Raji (cell line): ENCODE measurements at regions not wholly inside any gene's neighbourhood (a gene's known extent, or its start where the extent isn't known, plus 50 kb on each side); places are given as distances from the start of the nearest gene placed in this dataset.

Experiments
- POLR2A ChIP-seq: IDR thresholded peaks from 2 replicates; pipeline ENCODE4 v1.6.1; 2011; ENCODE audit warnings: low read depth, low read length, control low read depth; ENCODE audit not compliant: insufficient read depth

DNA sequence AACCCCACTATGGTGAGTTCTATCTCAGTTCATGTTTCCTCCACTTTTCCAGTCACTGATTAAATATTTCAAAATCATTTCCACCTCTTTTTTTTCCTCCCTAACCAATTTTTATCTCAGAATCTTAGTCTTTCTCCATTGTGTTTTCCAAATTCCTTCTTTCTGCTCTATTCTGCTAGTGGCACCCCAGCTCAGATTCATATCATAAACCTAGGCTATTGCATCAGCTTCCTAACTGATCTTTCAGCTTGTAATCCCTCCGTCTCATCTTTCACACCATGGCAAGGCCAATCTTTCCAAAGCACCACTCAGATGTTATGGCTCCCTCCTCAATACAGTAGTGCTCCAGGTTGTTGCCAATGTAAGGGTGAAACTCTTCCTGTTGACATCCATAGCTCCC lies 631.9 kb downstream of the PLPP3 start:
- no peak for TF ChIP-seq POLR2A

DNA sequence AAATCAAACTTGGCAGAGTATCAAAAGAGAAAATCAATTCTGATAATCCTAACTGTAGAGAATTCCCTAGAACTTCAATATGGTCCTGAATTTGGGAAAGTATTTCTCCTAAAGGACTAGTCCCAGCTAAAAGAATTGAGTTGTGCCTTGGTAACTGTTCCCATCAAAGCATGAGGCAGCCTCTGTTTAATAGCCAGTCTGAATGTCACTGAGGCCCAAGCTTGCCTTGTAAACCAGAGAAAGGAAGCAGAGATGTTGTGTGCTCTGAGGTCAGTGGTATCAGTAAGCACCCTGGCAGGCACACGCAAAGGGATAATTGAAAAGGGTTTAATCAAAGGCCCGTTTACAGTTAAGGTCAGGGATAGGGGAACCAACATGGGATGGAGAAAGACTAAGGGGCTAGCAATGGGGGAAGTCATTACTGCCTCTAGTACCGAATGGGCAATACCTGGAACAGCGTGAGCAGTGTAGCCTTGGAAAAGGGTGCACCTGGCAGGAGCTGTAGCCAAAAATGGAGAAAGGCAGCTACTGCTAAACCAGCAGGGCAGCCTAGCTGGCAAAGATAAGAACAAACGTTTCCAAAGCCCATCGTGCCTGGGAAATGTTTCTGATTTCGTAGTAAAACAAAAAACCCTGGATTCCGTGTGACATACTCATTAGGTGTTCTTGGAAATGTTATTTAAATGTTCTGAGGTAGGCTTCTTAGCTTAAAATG lies 635.5 kb downstream of the PLPP3 start:
- TF ChIP-seq POLR2A: no peak

DNA sequence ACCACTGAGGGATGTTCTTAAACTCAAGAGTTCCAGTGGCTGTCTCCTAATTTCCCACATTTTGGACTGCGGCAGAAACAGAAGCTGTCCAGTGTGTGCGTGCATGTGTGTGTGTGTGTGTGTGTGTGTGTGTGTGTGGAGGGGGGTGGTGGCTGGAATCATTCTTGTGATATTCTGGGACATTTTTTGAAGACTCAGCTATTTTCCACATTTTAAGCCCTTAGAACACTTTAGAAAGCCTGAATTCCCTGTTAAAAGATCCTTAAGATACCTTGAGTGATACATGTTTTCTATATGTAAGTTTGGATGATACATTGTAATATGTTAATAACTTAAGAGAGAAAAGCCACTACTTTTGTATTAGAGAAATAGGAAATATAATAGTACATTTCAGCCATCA lies 636.4 kb downstream of the PLPP3 start:
- TF ChIP-seq POLR2A: no peak

DNA sequence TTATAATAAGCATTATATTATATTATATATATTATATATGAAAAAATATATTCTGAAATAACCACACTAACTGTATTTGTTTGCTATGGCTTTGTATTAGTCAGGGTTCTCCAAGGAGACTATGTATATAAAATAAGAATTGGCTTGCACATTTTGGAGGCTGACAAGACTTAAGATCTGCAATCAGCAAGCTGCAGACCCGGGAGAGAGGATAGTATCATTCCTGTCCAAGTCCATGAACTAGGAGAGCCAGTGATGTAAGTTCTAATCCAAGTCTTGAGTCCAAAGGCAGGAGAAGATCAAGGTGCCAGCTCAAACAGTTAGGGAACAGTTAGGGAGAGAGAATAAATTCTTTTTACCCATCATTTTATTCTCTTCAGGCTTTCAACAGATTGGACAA lies 639.5 kb downstream of the PLPP3 start:
- no peak for TF ChIP-seq POLR2A

DNA sequence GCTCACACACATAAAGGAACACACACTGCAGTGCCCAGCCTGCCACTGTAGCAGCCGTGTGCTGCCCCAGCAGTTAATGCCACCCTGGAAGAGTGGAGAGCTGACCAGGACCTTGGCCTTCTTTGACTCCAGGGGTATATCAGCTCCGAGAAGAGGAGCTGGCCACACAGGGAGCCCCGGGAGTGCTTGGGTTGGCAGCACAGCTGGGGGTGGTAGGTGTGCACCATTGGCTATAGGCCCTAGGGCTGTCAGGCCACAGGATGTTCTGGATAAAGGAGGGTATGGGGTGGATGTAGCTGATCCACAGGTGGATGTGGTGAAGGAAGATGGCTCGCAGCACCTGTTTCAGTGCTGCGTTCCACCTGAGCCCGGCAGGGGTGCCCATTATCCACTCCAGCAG lies 640.5 kb downstream of the PLPP3 start:
- TF ChIP-seq POLR2A: no peak

DNA sequence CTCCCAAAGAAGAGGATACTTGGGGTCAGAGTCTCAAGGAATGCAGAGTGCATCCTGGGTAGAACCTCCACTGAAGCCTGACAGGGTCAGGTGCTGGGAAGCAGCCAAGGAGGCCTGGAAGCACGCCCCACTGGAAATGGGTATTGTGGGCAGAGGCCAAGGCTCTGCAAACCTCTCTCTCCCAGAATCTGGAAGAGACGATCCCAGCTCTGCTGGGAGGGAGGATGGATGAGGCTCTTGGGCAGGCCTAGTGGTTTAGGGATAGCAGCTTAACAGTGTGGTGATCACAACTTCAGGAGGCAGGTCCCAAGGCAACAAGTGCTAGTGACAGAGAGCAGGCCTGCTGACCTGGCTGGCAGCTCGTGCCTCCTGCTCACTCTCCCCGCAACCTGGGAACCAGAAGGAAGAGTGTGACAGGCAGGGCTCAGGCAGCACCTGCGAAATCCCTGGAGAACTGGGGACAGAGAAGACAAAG lies 641.0 kb downstream of the PLPP3 start:
- no peak for TF ChIP-seq POLR2A

DNA sequence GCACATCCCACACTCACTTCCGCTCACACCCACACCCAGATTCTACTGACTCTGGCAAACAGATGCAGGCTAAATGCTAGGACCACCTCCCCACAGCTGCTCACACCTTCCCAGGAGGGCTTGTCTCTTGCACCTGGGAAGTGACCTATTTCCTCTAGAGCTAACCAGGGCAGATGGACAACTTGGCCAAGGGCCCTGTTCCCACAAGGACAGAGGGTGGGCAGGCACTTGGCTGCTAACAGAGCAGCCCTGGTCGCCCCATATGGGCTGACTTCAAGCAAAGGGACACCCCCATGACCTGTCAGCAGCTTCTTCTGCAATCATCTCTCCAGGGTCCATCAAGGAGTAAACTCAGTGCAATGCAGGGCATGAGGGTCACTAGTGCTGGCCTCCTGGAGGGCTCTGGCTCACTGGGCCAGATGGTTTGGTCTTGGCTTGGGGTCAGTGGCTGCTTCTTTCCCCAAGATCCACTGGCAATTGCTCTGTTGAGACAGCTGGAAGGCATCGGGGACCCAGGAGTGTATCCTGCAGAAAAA lies 641.5 kb downstream of the PLPP3 start:
- TF ChIP-seq POLR2A: no peak

DNA sequence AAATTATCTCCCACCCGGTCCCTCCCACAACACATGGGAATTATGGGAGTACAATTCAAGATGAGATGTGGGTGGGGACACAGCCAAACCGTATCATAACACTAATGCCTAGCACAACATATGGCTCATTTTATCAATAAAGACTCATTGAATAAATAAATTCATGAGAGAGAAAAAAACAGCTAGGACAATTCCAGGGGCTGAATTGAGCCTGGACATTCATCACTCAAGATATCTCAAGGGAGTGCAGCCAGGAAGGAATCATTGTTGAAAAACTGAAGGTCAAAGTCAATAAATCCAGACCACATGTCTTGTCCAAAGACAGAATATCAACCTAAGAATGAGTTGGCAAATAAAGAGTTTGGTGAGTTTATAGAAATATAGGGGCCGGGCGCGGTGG lies 644.1 kb downstream of the PLPP3 start:
- no peak for TF ChIP-seq POLR2A

DNA sequence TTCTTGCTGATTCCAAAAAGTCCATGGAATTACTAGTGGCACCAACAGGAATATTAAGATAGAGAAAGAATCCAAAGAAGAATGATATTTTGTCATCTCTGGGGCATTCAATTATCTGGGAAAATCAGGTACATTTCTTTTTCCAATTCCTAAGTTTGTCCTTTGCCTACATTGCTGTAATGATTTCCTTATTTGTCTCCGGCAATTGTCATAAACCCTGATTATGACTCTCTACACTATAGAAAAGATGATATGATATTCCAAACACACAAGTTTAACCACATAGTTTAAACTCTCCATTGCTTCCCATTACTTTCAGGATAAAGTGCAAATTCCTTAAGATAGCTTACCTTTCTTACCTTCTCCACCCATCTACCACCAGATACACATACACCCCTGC lies 647.0 kb downstream of the PLPP3 start:
- no peak for TF ChIP-seq POLR2A

DNA sequence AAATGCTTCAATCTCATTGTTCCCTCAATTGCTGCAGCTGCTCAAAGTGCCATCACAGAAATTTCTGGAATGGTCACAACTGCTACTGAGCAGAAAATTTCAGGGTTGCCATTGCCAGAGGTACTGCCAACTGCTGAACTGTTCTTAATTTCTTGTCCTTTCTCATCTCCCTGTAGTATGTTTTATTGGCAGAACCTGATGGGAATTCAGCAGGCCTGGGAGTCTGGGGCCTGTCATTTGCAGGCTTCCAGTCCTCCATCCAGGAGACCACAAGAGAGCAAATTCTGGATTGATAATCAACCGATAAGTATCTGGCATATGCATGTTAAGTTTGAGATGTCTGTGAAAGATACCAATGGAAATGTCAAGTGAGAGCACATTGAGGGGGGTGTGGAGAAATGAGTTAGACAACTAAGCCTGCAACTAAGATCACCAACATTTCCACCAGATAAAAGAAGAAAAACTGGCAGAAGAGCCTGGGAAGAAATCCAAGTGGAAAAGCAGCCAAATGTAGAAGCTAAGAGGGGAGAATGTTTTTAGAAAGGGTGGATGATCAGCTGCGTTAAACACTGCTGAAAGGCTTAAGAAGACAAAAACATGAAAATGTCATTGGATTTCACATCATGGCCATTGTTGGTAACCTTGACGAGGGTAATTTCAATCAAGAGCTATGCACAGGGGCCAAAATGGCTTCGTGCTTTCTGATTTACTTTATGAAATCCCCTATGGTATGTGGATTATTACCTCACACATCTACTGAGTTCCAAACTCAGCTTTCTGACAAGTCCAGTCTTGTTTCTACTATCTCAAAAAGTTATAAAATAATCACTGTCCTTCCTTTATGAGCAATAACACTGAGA lies 648.1 kb downstream of the PLPP3 start:
- no peak for TF ChIP-seq POLR2A

DNA sequence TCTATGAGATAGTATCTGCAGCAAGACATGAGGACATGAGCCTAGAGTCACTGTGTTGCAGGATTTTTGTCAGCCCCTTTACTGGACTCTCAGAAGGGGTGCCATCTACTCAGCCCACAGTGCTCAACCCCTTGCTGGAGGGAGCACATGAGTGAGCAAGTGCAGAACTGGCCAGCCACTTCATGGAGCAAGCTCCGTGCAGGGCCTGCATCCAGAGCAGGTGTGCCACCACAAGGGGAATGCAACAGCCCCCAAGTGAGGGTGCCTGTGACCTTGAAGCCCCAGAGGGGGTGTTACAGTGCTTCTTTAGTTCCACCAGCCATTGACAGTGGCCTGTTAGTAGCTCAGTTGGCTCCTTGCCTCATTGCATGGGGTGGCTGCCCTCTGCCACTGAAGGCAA lies 649.7 kb downstream of the PLPP3 start:
- no peak for TF ChIP-seq POLR2A

DNA sequence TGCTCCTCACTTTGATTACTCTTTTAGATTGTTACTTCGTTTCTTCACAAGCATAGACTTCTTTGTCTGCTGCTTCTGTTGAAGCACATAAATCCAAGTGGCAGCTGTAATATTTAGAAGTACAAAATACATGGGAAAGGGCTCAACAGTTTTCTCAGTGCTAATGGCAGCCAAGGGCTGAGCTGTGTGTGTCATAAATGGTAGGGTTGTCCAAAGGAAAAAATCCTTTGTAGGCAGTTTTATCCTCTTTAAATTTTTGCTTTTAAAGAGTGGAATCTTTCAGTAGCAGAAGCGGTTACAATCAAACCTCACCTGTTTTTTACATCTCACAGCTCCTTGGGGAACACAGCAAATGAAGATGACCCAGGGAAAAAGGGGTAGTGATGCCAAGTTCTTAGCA lies 650.8 kb downstream of the PLPP3 start:
- no peak for TF ChIP-seq POLR2A

DNA sequence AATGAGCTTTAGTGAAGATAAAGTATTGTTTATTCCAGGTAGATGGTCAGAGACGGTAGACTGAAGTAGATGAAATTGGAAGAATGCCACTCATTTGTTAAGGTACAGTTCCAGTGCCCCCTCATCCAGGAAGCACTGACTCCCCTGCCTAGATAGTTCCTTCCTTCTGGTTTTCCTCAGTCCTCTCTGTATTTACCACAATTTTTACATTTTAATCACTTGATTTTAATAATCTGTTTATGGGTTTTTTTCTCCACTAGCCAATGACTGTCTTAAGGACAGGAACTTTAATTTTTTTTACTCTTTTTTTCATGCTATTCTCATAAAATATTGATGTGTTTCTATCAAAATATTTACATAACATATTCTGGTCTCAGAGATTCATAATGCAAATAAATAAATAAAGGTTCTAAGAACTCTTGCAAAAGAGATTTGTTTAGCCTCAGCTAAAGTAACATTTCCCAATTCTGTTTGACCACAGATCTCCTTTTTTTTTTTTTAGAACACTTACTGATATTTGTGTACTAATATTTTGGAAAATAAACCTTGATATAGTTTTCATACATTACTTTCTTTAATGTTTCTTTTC lies 651.6 kb downstream of the PLPP3 start:
- no peak for TF ChIP-seq POLR2A

DNA sequence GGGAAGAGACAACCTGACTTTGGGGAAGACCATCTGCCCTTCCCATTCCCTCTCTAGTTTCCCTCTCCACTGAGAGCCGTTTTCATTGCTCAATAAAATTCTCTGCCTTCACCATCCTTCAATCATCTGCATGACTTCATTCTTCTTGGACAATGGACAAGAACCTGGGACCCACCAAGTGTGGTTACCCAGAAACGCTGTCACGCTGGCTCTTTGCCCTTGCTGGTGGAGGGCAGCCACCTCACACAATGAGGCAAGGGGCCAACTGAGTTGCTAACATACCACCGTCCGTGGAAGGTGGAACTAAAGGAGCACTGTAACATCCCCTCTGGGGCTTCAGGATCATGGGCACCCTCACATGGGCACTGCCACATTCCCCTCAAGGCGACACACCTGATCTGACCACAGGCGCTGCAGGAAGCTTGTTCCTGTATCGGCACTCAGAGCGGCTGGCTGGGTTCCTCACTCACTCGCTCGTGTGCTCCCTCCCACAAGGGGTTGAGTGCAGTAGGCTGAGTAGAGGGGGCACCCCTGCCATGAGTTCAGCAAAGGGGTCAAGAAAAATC lies 652.4 kb downstream of the PLPP3 start:
- TF ChIP-seq POLR2A: no peak

DNA sequence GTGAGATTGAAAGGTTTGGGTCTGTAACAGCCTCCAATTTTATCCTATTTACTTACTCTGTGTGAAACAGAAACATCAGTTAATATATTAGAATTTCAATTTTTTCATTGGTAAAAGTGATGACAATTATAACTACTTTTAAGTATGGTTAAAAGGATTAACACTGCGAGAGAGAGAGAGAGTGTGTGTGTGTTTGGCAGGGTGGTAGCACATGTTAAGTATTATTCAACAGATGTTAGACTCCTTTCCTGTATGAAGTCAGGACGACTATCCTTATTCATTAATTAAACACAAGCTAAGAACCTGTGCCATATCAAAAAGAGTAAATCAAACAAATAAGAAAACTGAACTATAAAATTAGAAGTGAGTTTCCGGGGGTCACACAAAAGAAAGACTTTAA lies 662.5 kb downstream of the PLPP3 start:
- TF ChIP-seq POLR2A: no peak
